Esophagus muscularis mucosa (tissue), 4 donors: ENCODE measurements at regions not wholly inside any gene's neighbourhood (a gene's known extent, or its start where the extent isn't known, plus 50 kb on each side); places are given as distances from the start of the nearest gene placed in this dataset.

Source experiments
- EP300 ChIP-seq: sonication (generic); formaldehyde crosslinking; IDR thresholded peaks from one replicate; pipeline ENCODE4 v1.6.1; 2017; ENCODE audit warnings: antibody characterized with exemption
- POLR2A ChIP-seq: fragments of 450-650 bp; IDR thresholded peaks from one replicate; pipeline ENCODE4 v1.6.1; 2017; ENCODE audit warnings: antibody characterized with exemption, moderate library complexity, mild to moderate bottlenecking, low read depth
- POLR2AphosphoS5 ChIP-seq, 2 donors: sonication (generic); formaldehyde crosslinking; IDR thresholded peaks; one replicate each; pipeline ENCODE4 v1.6.1; 2017; ENCODE audit warnings: antibody characterized with exemption in 2 of 2
- TF ChIP-seq, protein P1 (sequence below), 3 experiments: fragments of 200-600 bp in 2 of 3; fragments of 450-650 bp in 1 of 3; sonication (generic) in 2 of 3; IDR thresholded peaks; one replicate each; pipeline ENCODE4 v1.5.1; 2017 to 2019; ENCODE audit warnings: antibody characterized with exemption in 3 of 3, mild to moderate bottlenecking in 2 of 3, moderate library complexity in 1 of 3

DNA sequence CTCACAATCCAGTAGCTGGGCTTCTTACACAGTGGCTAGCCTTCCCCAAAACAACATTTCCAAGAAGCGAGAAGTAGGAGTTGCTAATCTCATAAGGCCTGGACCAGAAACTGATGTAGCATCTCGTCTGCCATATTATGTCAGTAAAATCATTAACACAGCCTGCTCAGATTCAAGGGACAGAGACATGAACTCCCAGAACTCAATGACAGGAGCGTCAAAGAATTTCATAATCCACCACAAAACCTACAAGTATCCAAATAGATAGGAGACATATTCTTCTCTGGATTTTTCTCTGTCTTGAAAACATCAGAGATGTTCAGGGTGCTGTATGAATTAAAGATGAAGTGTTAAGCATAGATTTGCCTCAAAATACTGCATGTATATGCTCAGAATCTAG is 457.6 kb upstream of the ACTBL2 start:
- TF ChIP-seq POLR2AphosphoS5 (IDR thresholded peaks at IDR 0.05) (no peak), POLR2A (no peak), EP300 (no peak)
- TF ChIP-seq, protein P1, sequence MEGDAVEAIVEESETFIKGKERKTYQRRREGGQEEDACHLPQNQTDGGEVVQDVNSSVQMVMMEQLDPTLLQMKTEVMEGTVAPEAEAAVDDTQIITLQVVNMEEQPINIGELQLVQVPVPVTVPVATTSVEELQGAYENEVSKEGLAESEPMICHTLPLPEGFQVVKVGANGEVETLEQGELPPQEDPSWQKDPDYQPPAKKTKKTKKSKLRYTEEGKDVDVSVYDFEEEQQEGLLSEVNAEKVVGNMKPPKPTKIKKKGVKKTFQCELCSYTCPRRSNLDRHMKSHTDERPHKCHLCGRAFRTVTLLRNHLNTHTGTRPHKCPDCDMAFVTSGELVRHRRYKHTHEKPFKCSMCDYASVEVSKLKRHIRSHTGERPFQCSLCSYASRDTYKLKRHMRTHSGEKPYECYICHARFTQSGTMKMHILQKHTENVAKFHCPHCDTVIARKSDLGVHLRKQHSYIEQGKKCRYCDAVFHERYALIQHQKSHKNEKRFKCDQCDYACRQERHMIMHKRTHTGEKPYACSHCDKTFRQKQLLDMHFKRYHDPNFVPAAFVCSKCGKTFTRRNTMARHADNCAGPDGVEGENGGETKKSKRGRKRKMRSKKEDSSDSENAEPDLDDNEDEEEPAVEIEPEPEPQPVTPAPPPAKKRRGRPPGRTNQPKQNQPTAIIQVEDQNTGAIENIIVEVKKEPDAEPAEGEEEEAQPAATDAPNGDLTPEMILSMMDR (IDR thresholded peaks at IDR 0.05) = no peak
